NB4 (cell line): ENCODE measurements at regions not wholly inside any gene's neighbourhood (a gene's known extent, or its start where the extent isn't known, plus 50 kb on each side); places are given as distances from the start of the nearest gene placed in this dataset.
"Not testable (repeated sequence)": the region's sequence is repeated elsewhere in the genome, so short reads cannot be mapped to it uniquely, and the experiment has no call there.

Experiments used
- DNase-seq: peaks from one replicate; pipeline ENCODE4 v3.0.0; 2010; ENCODE audit warnings: low read depth
- H3K4me3 ChIP-seq: one replicate; pipeline ENCODE4 v1.5.1; 2011; ENCODE audit warnings: mild to moderate bottlenecking, low read depth, low read length, moderate library complexity
- CTCF ChIP-seq: IDR thresholded peaks from one replicate; pipeline ENCODE4 v1.5.1; 2012; ENCODE audit warnings: low read depth, low read length
- MAX ChIP-seq: IDR thresholded peaks from 2 replicates; pipeline ENCODE4 v1.6.1; 2011; ENCODE audit warnings: low read depth, low read length
- MYC ChIP-seq: IDR thresholded peaks from 2 replicates; pipeline ENCODE4 v1.6.1; 2011; ENCODE audit warnings: low read depth, low read length
- POLR2A ChIP-seq: IDR thresholded peaks from 2 replicates; pipeline ENCODE4 v1.6.1; 2011; ENCODE audit warnings: mild to moderate bottlenecking; ENCODE audit not compliant: insufficient read length; ENCODE audit errors: extremely low read depth

- no peak overlapping the region for H3K4me3 ChIP-seq
- DNase-seq = peak; percentile 40
- TF ChIP-seq MYC (no peak), CTCF (no peak), MAX (no peak), POLR2A (no peak)
These were observed 1705.0 kb downstream of the OLFM4 start for GRCh38 chr13:54733639-54734038.

- not testable (repeated sequence) for DNase-seq, H3K4me3 ChIP-seq
These were observed 1708.6 kb downstream of the OLFM4 start for GRCh38 chr13:54737211-54737610.

- H3K4me3 ChIP-seq = no peak overlapping the region
- DNase-seq = no peak
- TF ChIP-seq MYC (no peak), POLR2A (no peak), CTCF (no peak), MAX (no peak)
These were observed 1714.4 kb downstream of the OLFM4 start for GRCh38 chr13:54742984-54743383.

GRCh38 chr13:54744747-54745146, 1716.1 kb downstream of the OLFM4 start:
- H3K4me3 ChIP-seq = no peak overlapping the region
- DNase-seq = no peak
- TF ChIP-seq POLR2A (no peak), MAX (no peak), CTCF (no peak), MYC (no peak)

- H3K4me3 ChIP-seq = no peak overlapping the region
- no peak for DNase-seq
- TF ChIP-seq MYC = no peak
- TF ChIP-seq CTCF = no peak
- TF ChIP-seq MAX = no peak
- no peak for TF ChIP-seq POLR2A
These were observed 1721.9 kb downstream of the OLFM4 start for GRCh38 chr13:54750521-54750920.

GRCh38 chr13:54758795-54759194, 1730.2 kb downstream of the OLFM4 start:
- H3K4me3 ChIP-seq = no peak overlapping the region
- TF ChIP-seq MAX (no peak), MYC (no peak), POLR2A (no peak), CTCF (no peak)
- DNase-seq = no peak
